HepG2 (cell line): ENCODE measurements at regions not wholly inside any gene's neighbourhood (a gene's known extent, or its start where the extent isn't known, plus 50 kb on each side); places are given as distances from the start of the nearest gene placed in this dataset.

Experiments
- ATAC-seq: fragments of 200-7000 bp; cut with Tn5 transposase; 3 replicates; pipeline ENCODE4 v1.9.1; 2020; ENCODE audit warnings: mild to moderate bottlenecking, moderate library complexity
- BruUV-seq: library from RNA; stranded (reverse); fragments of 400-500 nt; replicated peaks from 2 replicates; lab custom pipeline; 2021; lab: Mats Ljungman, UMichigan
- CTCF ChIA-PET: fragments of 300-600 bp; formaldehyde crosslinking; extraction: SDS; loops from one replicate; lab custom pipeline; 2021; ENCODE audit warnings: low total read pairs, inconsistent platforms, low intra/inter-chr PET ratio; lab: Yijun Ruan, JAX
- POLR2A ChIA-PET: fragments of 350-600 bp; sonication (Branson Sonifier 250); formaldehyde crosslinking; loops from one replicate; lab custom pipeline; 2020; ENCODE audit warnings: antibody characterized with exemption, inconsistent platforms; lab: Yijun Ruan, JAX
- DNase-seq: peaks from one replicate; pipeline ENCODE4 v3.0.0-alpha.2; 2015; ENCODE audit warnings: low spot score
- FAIRE-seq: peaks from 3 replicates; lab custom pipeline; 2011; peaks lifted over from hg19 to GRCh38; lab: Jason Lieb, UNC
- H2AFZ ChIP-seq: one replicate; pipeline ENCODE4 v1.6.1; 2011; ENCODE audit warnings: low read length, inconsistent platforms
- H3K27ac ChIP-seq: fragments of 300-600 bp; 3 replicates; pipeline ENCODE4 v1.8.0; 2011; ENCODE audit warnings: mixed run types, mild to moderate bottlenecking, mixed read lengths, low read length, inconsistent platforms; ENCODE audit not compliant: insufficient read depth; ENCODE audit errors: extremely low read length
- H3K27me3 ChIP-seq, 2 experiments: fragments of 200-600 bp in 1 of 2; 2 replicates in 1 of 2; 3 replicates in 1 of 2; pipeline versions ENCODE4 v1.6.0 to v1.8.0; 2011; ENCODE audit warnings: low read length in 2 of 2, mild to moderate bottlenecking in 2 of 2, moderate library complexity in 2 of 2, inconsistent platforms in 1 of 2; ENCODE audit not compliant: insufficient read depth in 2 of 2, control insufficient read depth in 1 of 2
- H3K36me3 ChIP-seq, 2 experiments: fragments of 200-600 bp in 1 of 2; replicated peaks in 1 of 2; 2 replicates in 1 of 2; 3 replicates in 1 of 2; pipeline versions ENCODE4 v1.5.1 to v1.8.0; 2011; ENCODE audit warnings: low read length in 2 of 2, inconsistent platforms in 1 of 2; ENCODE audit not compliant: insufficient read depth in 2 of 2, control insufficient read depth in 1 of 2
- H3K4me1 ChIP-seq: 2 replicates; pipeline ENCODE4 v1.5.1; 2012; ENCODE audit warnings: low read length, inconsistent platforms; ENCODE audit not compliant: insufficient read depth
- H3K4me2 ChIP-seq: 2 replicates; pipeline ENCODE4 v1.6.0; 2011; ENCODE audit warnings: low read depth, low read length, inconsistent platforms
- H3K4me3 ChIP-seq, 3 experiments: fragments of 200-600 bp in 1 of 3; sonication (generic), shearing (Covaris generic) in 1 of 3; replicated peaks in 1 of 3; 2 replicates each; pipeline ENCODE4 v1.5.1; 2011 to 2016; ENCODE audit warnings: low read length in 3 of 3, inconsistent platforms in 2 of 3, low read depth in 2 of 3, mild to moderate bottlenecking in 2 of 3, control low read depth in 1 of 3, mixed read lengths in 1 of 3; ENCODE audit not compliant: insufficient read depth in 1 of 3
- H3K79me2 ChIP-seq: one replicate; pipeline ENCODE4 v1.6.1; 2011; ENCODE audit warnings: low read length, inconsistent platforms; ENCODE audit not compliant: insufficient read depth
- H3K9ac ChIP-seq: 2 replicates; pipeline ENCODE4 v1.6.0; 2011; ENCODE audit warnings: mild to moderate bottlenecking, low read depth, low read length, inconsistent platforms; ENCODE audit not compliant: insufficient read depth
- H3K9me3 ChIP-seq: 2 replicates; pipeline ENCODE4 v1.5.1; 2012; ENCODE audit warnings: mild to moderate bottlenecking, low read length
- H4K20me1 ChIP-seq: 2 replicates; pipeline ENCODE4 v1.6.0; 2011; ENCODE audit warnings: inconsistent platforms, mild to moderate bottlenecking, low read length, moderate library complexity; ENCODE audit not compliant: insufficient read depth
- FOXO1 ChIP-seq: sonication (generic); formaldehyde crosslinking; IDR thresholded peaks from 2 replicates; pipeline ENCODE4 v1.4.0; 2020; ENCODE audit warnings: missing genetic modification reagents
- GMEB1 ChIP-seq: sonication (generic); formaldehyde crosslinking; IDR thresholded peaks from 2 replicates; pipeline ENCODE4 v1.5.1; 2020; ENCODE audit warnings: missing genetic modification reagents, mild to moderate bottlenecking, borderline replicate concordance
- IKZF5 ChIP-seq: IDR thresholded peaks from 2 replicates; pipeline ENCODE4 v1.6.1; 2018; ENCODE audit warnings: missing genetic modification reagents, mild to moderate bottlenecking, missing compliant biosample characterization
- MEIS1 ChIP-seq: sonication (generic); formaldehyde crosslinking; IDR thresholded peaks from 2 replicates; pipeline ENCODE4 v1.9.0; 2021; ENCODE audit warnings: mild to moderate bottlenecking, missing genetic modification reagents, moderate library complexity, borderline replicate concordance
- SMYD3 ChIP-seq: sonication (generic); formaldehyde crosslinking; IDR thresholded peaks from 2 replicates; pipeline ENCODE4 v1.8.1; 2023; ENCODE audit warnings: mild to moderate bottlenecking, missing genetic modification reagents
- TCF12 ChIP-seq, 2 experiments: fragments of 450-650 bp in 1 of 2; sonication (generic) in 1 of 2; formaldehyde crosslinking in 1 of 2; IDR thresholded peaks; 2 replicates each; pipeline versions ENCODE4 v1.6.1 to v1.8.0; 2017 to 2022; ENCODE audit warnings: antibody characterized with exemption in 1 of 2, mild to moderate bottlenecking in 1 of 2, missing genetic modification reagents in 1 of 2, moderate library complexity in 1 of 2
- TCF7 ChIP-seq: sonication (generic); IDR thresholded peaks from 2 replicates; pipeline ENCODE4 v1.6.1; 2016; ENCODE audit warnings: antibody characterized with exemption, low read depth
- TFDP2 ChIP-seq: sonication (generic); formaldehyde crosslinking; IDR thresholded peaks from 2 replicates; pipeline ENCODE4 v1.4.0; 2020; ENCODE audit warnings: missing genetic modification reagents
- TGIF2 ChIP-seq: IDR thresholded peaks from 2 replicates; pipeline ENCODE4 v1.6.1; 2016; ENCODE audit warnings: control low read depth, missing compliant biosample characterization
- ZC3H4 ChIP-seq: sonication (generic); formaldehyde crosslinking; IDR thresholded peaks from 2 replicates; pipeline ENCODE4 v1.4.0; 2020; ENCODE audit warnings: missing genetic modification reagents, borderline replicate concordance
- ZNF282 ChIP-seq: fragments of 450-650 bp; IDR thresholded peaks from 2 replicates; pipeline ENCODE4 v1.6.1; 2018; ENCODE audit not compliant: partially characterized antibody
- ZNF775 ChIP-seq: sonication (generic); formaldehyde crosslinking; IDR thresholded peaks from 2 replicates; pipeline ENCODE4 v1.4.0; 2020; ENCODE audit warnings: missing genetic modification reagents, mild to moderate bottlenecking, moderate library complexity, borderline replicate concordance
- ZNF780A ChIP-seq: sonication (generic); formaldehyde crosslinking; IDR thresholded peaks from 2 replicates; pipeline ENCODE4 v1.8.0; 2022; ENCODE audit warnings: mild to moderate bottlenecking, missing genetic modification reagents, moderate library complexity
- WGBS: methylation state at CpG from one replicate; pipeline ENCODE4 v1.1.6; 2017; ENCODE audit warnings: low lambda C conversion rate; 5-methylcytosine and 5-hydroxymethylcytosine counted together
- in situ Hi-C: cut with HindIII; loops from 2 replicates; pipeline ENCODE4 v1.10.0; 2017; ENCODE audit warnings: low pct_unique_long_range_greater_than_20kb; ENCODE audit not compliant: extremely low pct_ligation_motif_present
- intact Hi-C: fragments of 100-400 bp; cut with micrococcal nuclease; formaldehyde crosslinking; loops from one replicate; pipeline ENCODE4 v1.10.0; 2022; ENCODE audit not compliant: unreplicated experiment
- TF ChIP-seq, protein P1 (sequence below): sonication (generic); formaldehyde crosslinking; IDR thresholded peaks from 2 replicates; pipeline ENCODE4 v1.9.0; 2021; ENCODE audit warnings: missing genetic modification reagents, borderline replicate concordance

DNA sequence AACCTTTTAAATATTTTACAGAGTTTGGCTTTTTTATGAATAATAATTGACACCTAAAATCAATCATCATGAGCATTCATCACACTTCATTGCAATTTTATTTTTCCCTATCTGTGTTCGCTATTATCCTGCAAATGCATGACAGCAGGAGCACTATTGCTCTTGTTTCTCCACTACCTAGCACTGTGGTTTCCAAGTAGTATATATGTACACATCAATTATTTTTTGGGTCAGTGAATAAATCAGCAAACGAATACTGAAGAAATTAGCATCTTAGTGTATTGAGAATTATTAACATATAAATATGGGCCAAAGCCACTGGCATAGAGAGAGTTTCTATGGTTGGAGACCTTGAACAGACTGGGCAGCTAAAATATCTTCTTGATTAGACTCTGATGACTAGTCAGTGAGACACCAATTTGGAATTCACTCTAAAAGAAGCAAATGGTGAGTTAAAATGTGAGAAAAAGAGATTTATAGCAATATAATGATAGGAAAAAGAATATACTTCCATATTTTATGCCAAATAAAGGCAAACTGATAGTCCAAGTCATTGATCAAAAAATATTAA, 731.1 kb upstream of the LUZP2 start:
- no TSS peak for BruUV-seq
- ChIA-PET POLR2A (no interaction called here), CTCF (no interaction called here)
- Histone ChIP-seq H2AFZ (no peak overlapping the region), H3K79me2 (no peaks in the 10 kb centered on the region), H3K4me3 (no peak overlapping the region), H3K9ac (no peak overlapping the region), H3K27me3 (no peaks in the 10 kb centered on the region), H3K4me1 (no peaks in the 10 kb centered on the region), H3K4me2 (no peak overlapping the region), H3K36me3 (no peaks in the 10 kb centered on the region), H3K9me3 (peaks cover 49% of the 10 kb centered on the region), H4K20me1 (no peaks in the 10 kb centered on the region), H3K27ac (no peak overlapping the region)
- DNase-seq (no peak), FAIRE-seq (no peak), ATAC-seq (no peak)
- TF ChIP-seq SMYD3 (CRISPR knock-in tag) (no peak), ZNF780A (CRISPR knock-in tag) (no peak), GMEB1 (CRISPR knock-in tag) (no peak)
- in situ Hi-C loops, result no loop called here
- intact Hi-C loops, result no loop called here
- 12% methylated on average over 2 of the region's 2 CpGs for WGBS

GRCh38 chr11:23767576-23767975, 729.3 kb upstream of the LUZP2 start:
- Histone ChIP-seq H3K9me3 (peaks cover 59% of the 10 kb centered on the region), H3K36me3 (no peaks in the 10 kb centered on the region), H2AFZ (no peak overlapping the region), H3K4me3 (no peak overlapping the region), H3K4me1 (no peaks in the 10 kb centered on the region), H3K4me2 (no peak overlapping the region), H4K20me1 (no peaks in the 10 kb centered on the region), H3K27ac (no peak overlapping the region), H3K27me3 (no peaks in the 10 kb centered on the region), H3K9ac (no peak overlapping the region), H3K79me2 (no peaks in the 10 kb centered on the region)
- no peak for DNase-seq
- no TSS peak for BruUV-seq
- no peak for FAIRE-seq
- in situ Hi-C loops, result no loop called here
- intact Hi-C loops, result no loop called here
- ChIA-PET POLR2A (no interaction called here), CTCF (no interaction called here)
- no peak for ATAC-seq
- 0% methylated on average over 1 of the region's 1 CpG for WGBS
- TF ChIP-seq FOXO1 (CRISPR knock-in tag), result no peak
- TF ChIP-seq, protein P1, sequence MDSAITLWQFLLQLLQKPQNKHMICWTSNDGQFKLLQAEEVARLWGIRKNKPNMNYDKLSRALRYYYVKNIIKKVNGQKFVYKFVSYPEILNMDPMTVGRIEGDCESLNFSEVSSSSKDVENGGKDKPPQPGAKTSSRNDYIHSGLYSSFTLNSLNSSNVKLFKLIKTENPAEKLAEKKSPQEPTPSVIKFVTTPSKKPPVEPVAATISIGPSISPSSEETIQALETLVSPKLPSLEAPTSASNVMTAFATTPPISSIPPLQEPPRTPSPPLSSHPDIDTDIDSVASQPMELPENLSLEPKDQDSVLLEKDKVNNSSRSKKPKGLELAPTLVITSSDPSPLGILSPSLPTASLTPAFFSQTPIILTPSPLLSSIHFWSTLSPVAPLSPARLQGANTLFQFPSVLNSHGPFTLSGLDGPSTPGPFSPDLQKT (CRISPR knock-in tag), result no peak
- TF ChIP-seq MEIS1 (CRISPR knock-in tag), result no peak
- TF ChIP-seq ZNF282, result no peak
- TF ChIP-seq TCF7, result no peak
- TF ChIP-seq TFDP2, result no peak
- no peak for TF ChIP-seq ZNF775 (CRISPR knock-in tag)
- TF ChIP-seq ZC3H4, result no peak
- TF ChIP-seq IKZF5 (CRISPR knock-in tag), result no peak
- no peak for TF ChIP-seq TCF12 (IDR thresholded peaks at IDR 0.05)
- TF ChIP-seq TCF12 (CRISPR knock-in tag; IDR thresholded peaks at IDR 0.05), result no peak
- TF ChIP-seq TGIF2 (CRISPR knock-in tag), result no peak
